Stimulated activated CD8-positive, alpha-beta memory T cell treated with anti-CD3 and anti-CD28 coated beads, Interleukin-15, amount 100 ng/mL, for 1 hour (primary cell): ENCODE measurements at regions not wholly inside any gene's neighbourhood (a gene's known extent, or its start where the extent isn't known, plus 50 kb on each side); places are given as distances from the start of the nearest gene placed in this dataset.

ENCODE experiments used
- DNase-seq: peaks from one replicate; pipeline ENCODE4 v3.0.0-alpha.2; 2020; ENCODE audit warnings: low read depth

- DNase-seq = no peak
Observed at GRCh38 chr3:102183186-102183585, 251.6 kb upstream of the ZPLD1 start.

- no peak for DNase-seq
Observed at GRCh38 chr3:102183623-102184022, 251.2 kb upstream of the ZPLD1 start.

- no peak for DNase-seq
Observed at GRCh38 chr3:102189541-102189940, 245.3 kb upstream of the ZPLD1 start.

- no peak for DNase-seq
Observed at GRCh38 chr3:102189956-102190723, 244.7 kb upstream of the ZPLD1 start.

- no peak for DNase-seq
Observed at GRCh38 chr3:102192575-102192974, 242.2 kb upstream of the ZPLD1 start.

GRCh38 chr3:102193255-102193654 is 241.6 kb upstream of the ZPLD1 start:
- no peak for DNase-seq

- no peak for DNase-seq
Observed at GRCh38 chr3:102194001-102194400, 240.8 kb upstream of the ZPLD1 start.

- no peak for DNase-seq
Observed at GRCh38 chr3:102194760-102195159, 240.1 kb upstream of the ZPLD1 start.

- no peak for DNase-seq
Observed at GRCh38 chr3:102195198-102195948, 239.4 kb upstream of the ZPLD1 start.

- no peak for DNase-seq
Observed at GRCh38 chr3:102200126-102200525, 234.7 kb upstream of the ZPLD1 start.

- no peak for DNase-seq
Observed at GRCh38 chr3:102200560-102200959, 234.3 kb upstream of the ZPLD1 start.

- no peak for DNase-seq
Observed at GRCh38 chr3:102205647-102206046, 229.2 kb upstream of the ZPLD1 start.

GRCh38 chr3:102206511-102207031 is 228.2 kb upstream of the ZPLD1 start:
- no peak for DNase-seq

GRCh38 chr3:102207151-102207571 is 227.7 kb upstream of the ZPLD1 start:
- no peak for DNase-seq

GRCh38 chr3:102215166-102215565 is 219.6 kb upstream of the ZPLD1 start:
- no peak for DNase-seq

- no peak for DNase-seq
Observed at GRCh38 chr3:102223132-102223531, 211.7 kb upstream of the ZPLD1 start.

GRCh38 chr3:102224171-102224570 is 210.6 kb upstream of the ZPLD1 start:
- no peak for DNase-seq

GRCh38 chr3:102225005-102225404 is 209.8 kb upstream of the ZPLD1 start:
- no peak for DNase-seq

GRCh38 chr3:102225407-102226132 is 209.2 kb upstream of the ZPLD1 start:
- DNase-seq = no peak

- no peak for DNase-seq
Observed at GRCh38 chr3:102226463-102226862, 208.4 kb upstream of the ZPLD1 start.

GRCh38 chr3:102229062-102229655 is 205.7 kb upstream of the ZPLD1 start:
- peak; percentile 59 for DNase-seq

- DNase-seq = no peak
Observed at GRCh38 chr3:102230057-102230456, 204.8 kb upstream of the ZPLD1 start.
